Lower lobe of right lung (tissue), 2 donors: ENCODE measurements at regions not wholly inside any gene's neighbourhood (a gene's known extent, or its start where the extent isn't known, plus 50 kb on each side); places are given as distances from the start of the nearest gene placed in this dataset.

ENCODE experiments used
- ATAC-seq, 2 donors: fragments of 200-7000 bp; cut with Tn5 transposase; one replicate each; pipeline ENCODE4 v1.9.1; 2020 to 2022; ENCODE audit warnings: mild to moderate bottlenecking in 2 of 2, moderate library complexity in 2 of 2
- DNase-seq: peaks from one replicate; pipeline ENCODE4 v3.0.0-alpha.2; 2020
- H3K27ac ChIP-seq: fragments of 200-600 bp; one replicate; pipeline ENCODE4 v1.8.0; 2022
- H3K27me3 ChIP-seq: fragments of 200-600 bp; one replicate; pipeline ENCODE4 v1.8.0; 2022; ENCODE audit warnings: low read depth
- H3K36me3 ChIP-seq: fragments of 200-600 bp; one replicate; pipeline ENCODE4 v1.8.0; 2022; ENCODE audit warnings: mild to moderate bottlenecking
- H3K4me1 ChIP-seq: fragments of 200-600 bp; one replicate; pipeline ENCODE4 v1.8.0; 2022
- H3K4me3 ChIP-seq: fragments of 200-600 bp; one replicate; pipeline ENCODE4 v1.8.0; 2022; ENCODE audit warnings: mild to moderate bottlenecking
- H3K9me3 ChIP-seq: fragments of 200-600 bp; one replicate; pipeline ENCODE4 v1.8.0; 2022
- intact Hi-C: fragments of 100-400 bp; cut with DNase I; formaldehyde crosslinking; loops from one replicate; pipeline ENCODE4 v1.11.0; 2022
- TF ChIP-seq, protein P1 (sequence below): fragments of 200-600 bp; IDR thresholded peaks from one replicate; pipeline ENCODE4 v1.8.0; 2022; ENCODE audit warnings: antibody characterized with exemption, mild to moderate bottlenecking
- donor health status: DM: no; HTN: yes; CAD: no; lungs with severe emphysema.

DNA sequence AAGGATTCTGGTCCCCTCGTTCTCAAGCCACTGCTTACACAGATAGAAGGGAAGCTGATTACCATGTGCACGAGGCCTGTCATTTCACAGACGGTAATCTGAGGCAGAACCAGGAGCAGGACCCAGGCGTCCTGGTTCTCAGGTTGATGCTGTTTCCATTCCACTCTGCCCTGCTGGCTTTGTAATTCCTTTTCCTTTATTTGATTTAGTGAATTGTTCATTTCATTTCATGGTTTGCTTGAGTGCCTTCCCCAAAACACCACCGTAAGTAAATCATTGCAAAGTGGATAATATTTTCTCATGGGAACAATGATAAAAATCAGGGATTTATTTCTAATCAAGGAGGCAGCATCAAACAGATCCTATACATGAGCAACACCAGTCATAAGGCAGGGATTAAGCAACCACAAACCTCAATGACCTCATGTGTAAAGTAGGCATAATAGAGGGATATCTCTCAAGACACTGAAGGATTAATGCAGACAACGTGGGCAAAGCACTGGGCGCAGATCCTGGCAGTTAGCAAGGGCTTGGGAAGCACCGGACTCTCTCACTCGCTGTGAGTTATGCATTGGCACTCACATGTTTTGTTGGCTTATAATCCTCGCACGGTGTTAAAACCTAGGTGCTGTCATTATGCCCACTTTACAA is 229.5 kb upstream of the FOXQ1 start:
- Histone ChIP-seq H3K36me3 (no peaks in the 10 kb centered on the region), H3K4me1 (peaks cover 6% of the 10 kb centered on the region), H3K4me3 (no peak overlapping the region), H3K27me3 (no peaks in the 10 kb centered on the region), H3K27ac (no peak overlapping the region), H3K9me3 (no peaks in the 10 kb centered on the region)
- TF ChIP-seq, protein P1, sequence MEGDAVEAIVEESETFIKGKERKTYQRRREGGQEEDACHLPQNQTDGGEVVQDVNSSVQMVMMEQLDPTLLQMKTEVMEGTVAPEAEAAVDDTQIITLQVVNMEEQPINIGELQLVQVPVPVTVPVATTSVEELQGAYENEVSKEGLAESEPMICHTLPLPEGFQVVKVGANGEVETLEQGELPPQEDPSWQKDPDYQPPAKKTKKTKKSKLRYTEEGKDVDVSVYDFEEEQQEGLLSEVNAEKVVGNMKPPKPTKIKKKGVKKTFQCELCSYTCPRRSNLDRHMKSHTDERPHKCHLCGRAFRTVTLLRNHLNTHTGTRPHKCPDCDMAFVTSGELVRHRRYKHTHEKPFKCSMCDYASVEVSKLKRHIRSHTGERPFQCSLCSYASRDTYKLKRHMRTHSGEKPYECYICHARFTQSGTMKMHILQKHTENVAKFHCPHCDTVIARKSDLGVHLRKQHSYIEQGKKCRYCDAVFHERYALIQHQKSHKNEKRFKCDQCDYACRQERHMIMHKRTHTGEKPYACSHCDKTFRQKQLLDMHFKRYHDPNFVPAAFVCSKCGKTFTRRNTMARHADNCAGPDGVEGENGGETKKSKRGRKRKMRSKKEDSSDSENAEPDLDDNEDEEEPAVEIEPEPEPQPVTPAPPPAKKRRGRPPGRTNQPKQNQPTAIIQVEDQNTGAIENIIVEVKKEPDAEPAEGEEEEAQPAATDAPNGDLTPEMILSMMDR: no peak
- DNase-seq (no peak), ATAC-seq (no peak)
- intact Hi-C loops: no loop called here

DNA sequence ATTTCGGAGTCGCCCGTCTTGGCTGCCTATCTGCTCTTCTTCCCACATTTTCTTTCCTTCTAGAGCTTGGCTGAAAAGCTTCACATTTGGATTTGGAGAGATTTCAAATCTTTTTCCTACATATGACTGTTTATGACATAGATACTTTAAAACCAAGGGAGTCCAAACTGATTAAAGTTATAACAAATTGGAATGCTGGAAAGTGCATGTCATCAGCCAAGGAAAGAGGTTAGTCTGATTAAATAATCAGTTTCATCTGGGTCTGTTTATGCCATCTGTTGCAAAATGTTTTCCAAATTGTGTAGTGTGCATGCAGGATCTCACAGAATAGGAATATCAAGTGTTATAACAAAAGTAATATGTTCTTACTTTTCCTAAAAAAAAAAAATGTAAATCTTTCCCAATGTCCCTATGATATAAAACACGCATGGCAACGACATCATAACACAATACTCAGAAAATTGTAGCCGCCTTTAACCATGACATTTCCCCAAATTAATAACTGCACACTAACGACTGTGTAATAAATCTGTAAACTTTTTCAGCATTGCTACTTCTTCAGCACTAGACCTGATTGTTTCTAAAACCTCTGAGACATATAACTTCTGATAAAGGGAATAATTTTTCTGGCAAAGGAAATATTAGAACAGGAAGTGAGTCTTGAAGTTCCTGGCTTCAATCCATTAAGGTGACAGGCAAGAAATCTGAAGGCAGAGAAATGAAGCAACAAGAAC is 230.2 kb upstream of the FOXQ1 start:
- no peak for DNase-seq
- Histone ChIP-seq H3K4me1 (peaks cover 6% of the 10 kb centered on the region), H3K9me3 (no peaks in the 10 kb centered on the region), H3K27ac (no peak overlapping the region), H3K27me3 (no peaks in the 10 kb centered on the region), H3K36me3 (no peaks in the 10 kb centered on the region), H3K4me3 (no peak overlapping the region)
- intact Hi-C loops: no loop called here
- ATAC-seq: no peak
- TF ChIP-seq, protein P1: no peak

DNA sequence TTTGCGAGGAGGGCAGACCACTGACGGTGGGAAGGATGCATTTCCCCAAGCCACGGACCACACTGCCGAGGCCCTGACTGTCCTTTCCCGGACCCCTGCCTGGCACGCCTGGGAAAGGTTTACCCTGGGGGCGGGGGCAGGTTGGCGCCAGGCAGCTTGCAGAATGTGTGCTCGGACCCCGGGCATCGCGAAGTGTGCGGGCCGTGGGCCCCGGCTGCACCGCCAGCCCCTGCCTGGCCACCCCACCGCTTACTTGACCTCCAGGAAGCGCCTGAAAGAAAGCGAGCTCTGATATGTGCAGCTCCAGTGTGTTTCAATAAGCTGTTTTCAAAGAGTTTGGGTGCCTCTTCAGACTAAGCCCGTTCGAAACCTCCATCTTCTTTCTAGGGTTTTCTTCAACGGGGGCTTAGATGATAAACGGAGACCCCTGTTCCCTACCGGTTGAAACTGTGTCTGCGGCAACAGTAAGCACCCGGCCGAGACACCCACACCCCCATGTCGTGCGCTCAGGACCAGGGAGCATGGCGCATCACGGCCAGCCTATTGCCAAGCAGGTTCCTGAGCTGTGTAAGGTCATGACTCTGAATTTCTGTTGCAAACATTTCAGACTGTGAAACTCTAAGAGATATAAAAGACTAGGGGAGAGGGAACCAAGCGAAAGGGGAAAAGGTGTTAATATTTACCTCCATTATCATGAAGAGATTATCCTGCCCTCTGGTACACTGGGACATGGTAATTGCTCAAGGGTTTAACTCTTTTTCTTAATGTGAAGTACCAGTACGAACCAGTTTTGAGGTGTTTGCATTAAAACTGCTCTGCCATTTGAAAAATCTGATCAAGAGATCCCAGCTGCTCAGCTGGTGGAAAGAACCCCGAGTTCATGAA is 231.2 kb upstream of the FOXQ1 start:
- Histone ChIP-seq H3K27me3 (no peaks in the 10 kb centered on the region), H3K36me3 (no peaks in the 10 kb centered on the region), H3K9me3 (no peaks in the 10 kb centered on the region), H3K4me3 (no peak overlapping the region), H3K4me1 (peaks cover 6% of the 10 kb centered on the region), H3K27ac (no peak overlapping the region)
- intact Hi-C loops: no loop called here
- DNase-seq (no peak), ATAC-seq (no peak)
- TF ChIP-seq, protein P1: no peak

DNA sequence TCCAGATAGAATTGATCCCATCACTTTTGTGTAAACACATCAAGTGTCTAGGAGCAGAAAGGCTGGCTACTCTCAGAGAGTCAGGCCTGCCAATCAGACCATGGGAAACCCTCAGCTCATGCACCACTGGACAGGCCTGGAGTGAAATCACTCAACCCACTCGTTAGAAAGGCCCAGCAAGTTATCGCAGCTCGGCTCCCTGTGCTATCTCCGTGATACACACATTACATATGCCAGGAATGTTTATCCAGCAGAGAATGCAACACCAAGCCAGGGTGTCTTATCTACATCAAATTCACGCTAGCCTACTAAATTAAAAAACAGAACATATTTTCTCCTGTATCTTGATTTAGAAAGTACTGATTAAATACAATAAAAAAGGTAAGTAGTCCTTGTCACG is 232.4 kb upstream of the FOXQ1 start:
- no peaks in the 10 kb centered on the region for H3K27me3 ChIP-seq
- peaks cover 6% of the 10 kb centered on the region for H3K4me1 ChIP-seq
- no peak overlapping the region for H3K4me3 ChIP-seq
- TF ChIP-seq, protein P1: no peak
- H3K27ac ChIP-seq: no peak overlapping the region
- no peaks in the 10 kb centered on the region for H3K9me3 ChIP-seq
- DNase-seq: no peak
- H3K36me3 ChIP-seq: no peaks in the 10 kb centered on the region
- intact Hi-C loops: no loop called here
- ATAC-seq: peak; percentile 41 to 84

DNA sequence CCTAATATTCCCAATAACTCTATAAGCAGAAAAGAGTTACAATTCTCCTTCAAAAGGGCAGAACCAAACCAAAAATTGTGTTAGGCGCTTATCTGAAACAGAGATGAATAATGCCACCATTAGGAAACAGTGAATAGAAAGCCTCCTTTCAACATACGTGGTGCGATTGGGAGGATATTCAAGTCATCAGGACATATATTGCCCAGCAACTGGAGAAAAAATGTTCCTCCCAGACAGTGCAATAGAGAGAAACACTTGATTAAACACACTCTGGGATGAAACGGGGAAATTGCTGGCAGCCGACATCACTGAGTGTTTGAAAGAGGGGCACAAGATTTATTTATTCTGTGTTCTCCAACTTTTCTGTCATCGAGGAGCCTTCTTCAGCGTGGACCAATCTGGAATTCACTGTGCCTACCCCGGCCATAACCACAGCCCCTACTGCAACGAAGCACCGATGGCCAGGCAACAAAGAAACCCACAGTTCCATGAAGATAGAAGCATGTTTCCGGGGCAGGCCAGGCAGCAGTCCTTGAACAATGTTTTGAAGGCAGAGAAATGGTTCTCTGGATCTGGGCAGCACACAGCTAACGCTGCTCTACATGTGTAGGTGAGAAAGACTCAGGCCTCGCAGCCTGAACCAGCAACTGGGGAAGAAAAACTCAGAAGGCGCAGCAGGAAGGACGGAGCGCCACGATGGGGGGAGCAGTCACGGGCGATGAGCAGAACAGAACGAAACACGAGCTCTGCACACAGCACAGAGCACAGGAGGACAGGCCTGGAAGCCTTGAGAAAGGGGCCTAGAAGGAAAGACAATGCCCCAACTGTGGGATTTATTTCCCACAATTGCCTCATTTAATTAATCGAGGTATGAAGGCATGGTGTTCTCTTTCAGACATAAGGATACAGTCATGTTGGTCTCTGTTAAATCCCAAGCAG is 234.2 kb upstream of the FOXQ1 start:
- DNase-seq (no peak), ATAC-seq (no peak)
- TF ChIP-seq, protein P1: no peak
- intact Hi-C loops: no loop called here
- no peaks in the 10 kb centered on the region for H3K9me3 ChIP-seq
- no peak overlapping the region for H3K4me3 ChIP-seq
- no peaks in the 10 kb centered on the region for H3K36me3 ChIP-seq
- peaks cover 6% of the 10 kb centered on the region for H3K4me1 ChIP-seq
- no peaks in the 10 kb centered on the region for H3K27me3 ChIP-seq
- H3K27ac ChIP-seq: no peak overlapping the region
